ENCODE measurements at regions not wholly inside any gene's neighbourhood (a gene's known extent, or its start where the extent isn't known, plus 50 kb on each side); places are given as distances from the start of the nearest gene placed in this dataset.

GRCh38 chr16:5862103-5862840 is 764.7 kb upstream of the EEF2KMT start:
- DNase-seq, result no peak
- Histone ChIP-seq H3K36me3 (no peaks in the 10 kb centered on the region), H3K9me3 (peaks cover 0 to 21% (median 0%) of the 10 kb centered on the region in 8 donors), H3K27ac (no peak overlapping the region), H3K4me3 (no peak overlapping the region), H3K27me3 (replicated peaks in 1 of 7) (no peaks in the 10 kb centered on the region), H3K4me1 (no peaks in the 10 kb centered on the region)
- TF ChIP-seq POLR2A (IDR thresholded peaks at IDR 0.05), result no peak
- no peak for TF ChIP-seq POLR2AphosphoS5 (IDR thresholded peaks at IDR 0.05)
- no peak for TF ChIP-seq CTCF (IDR thresholded peaks at IDR 0.05 in 8 of 11, conservative IDR thresholded peaks at IDR 0.05 in 3 of 11)
- intact Hi-C loops (cut with DNase I; ENCODE audit: low total_unique reads), result no loop called here
- WGBS, 5 donors, result 52 to 66% (median 60%) methylated on average over 15 to 16 of the region's 16 CpGs

- no peaks in the 10 kb centered on the region for H3K27me3 ChIP-seq (replicated peaks in 1 of 7)
- H3K4me3 ChIP-seq, result no peak overlapping the region
- WGBS, 5 donors, result 40 to 58% (median 50%) methylated on average over 5 of the region's 5 CpGs
- intact Hi-C loops (cut with DNase I; ENCODE audit: low total_unique reads), result no loop called here
- no peaks in the 10 kb centered on the region for H3K36me3 ChIP-seq
- no peak overlapping the region for H3K27ac ChIP-seq
- H3K9me3 ChIP-seq, result peaks cover 0 to 21% (median 0%) of the 10 kb centered on the region in 8 donors
- no peaks in the 10 kb centered on the region for H3K4me1 ChIP-seq
- TF ChIP-seq POLR2A (IDR thresholded peaks at IDR 0.05), result no peak
- no peak for TF ChIP-seq POLR2AphosphoS5 (IDR thresholded peaks at IDR 0.05)
- TF ChIP-seq CTCF (IDR thresholded peaks at IDR 0.05 in 8 of 11, conservative IDR thresholded peaks at IDR 0.05 in 3 of 11), result no peak
- no peak for DNase-seq
Observed at GRCh38 chr16:5861241-5861640, 763.6 kb upstream of the EEF2KMT start.

DNA sequence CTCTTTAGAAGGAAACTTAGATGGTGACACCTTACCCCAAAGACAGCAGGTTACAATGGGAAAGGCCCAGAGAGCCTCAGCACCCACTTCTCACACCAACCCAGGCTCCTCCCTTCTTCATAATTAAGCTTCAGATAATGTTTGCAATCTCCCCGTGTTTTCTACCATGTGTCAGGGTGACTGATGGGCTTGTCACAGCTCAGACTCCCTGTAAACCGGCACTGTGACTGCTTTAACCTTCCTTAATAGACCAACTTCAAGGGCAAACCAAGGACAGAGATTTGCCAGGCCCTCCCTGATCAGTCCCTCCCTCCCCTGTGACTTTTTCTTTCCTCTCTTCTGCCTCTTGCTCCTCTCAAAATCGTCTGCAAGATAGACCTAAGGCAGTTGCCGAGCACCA is 760.6 kb upstream of the EEF2KMT start:
- TF ChIP-seq CTCF (IDR thresholded peaks at IDR 0.05 in 8 of 11, conservative IDR thresholded peaks at IDR 0.05 in 3 of 11) (no peak), POLR2A (IDR thresholded peaks at IDR 0.05) (no peak), POLR2AphosphoS5 (IDR thresholded peaks at IDR 0.05) (no peak)
- Histone ChIP-seq H3K4me3 (no peak overlapping the region), H3K27me3 (replicated peaks in 1 of 7) (no peaks in the 10 kb centered on the region), H3K36me3 (no peaks in the 10 kb centered on the region), H3K4me1 (no peaks in the 10 kb centered on the region), H3K9me3 (peaks cover 0 to 16% (median 2%) of the 10 kb centered on the region in 8 donors), H3K27ac (no peak overlapping the region)
- no peak for DNase-seq
- intact Hi-C loops (cut with DNase I; ENCODE audit: low total_unique reads), result no loop called here
- WGBS, 5 donors, result 40 to 57% (median 46%) methylated on average over 4 of the region's 4 CpGs

- H3K4me1 ChIP-seq, result no peaks in the 10 kb centered on the region
- TF ChIP-seq POLR2AphosphoS5 (IDR thresholded peaks at IDR 0.05) (no peak), CTCF (IDR thresholded peaks at IDR 0.05 in 8 of 11, conservative IDR thresholded peaks at IDR 0.05 in 3 of 11) (no peak), POLR2A (IDR thresholded peaks at IDR 0.05) (no peak)
- DNase-seq, result no peak
- WGBS, 5 donors, result 65 to 85% (median 80%) methylated on average over 5 of the region's 5 CpGs
- intact Hi-C loops (cut with DNase I; ENCODE audit: low total_unique reads), result no loop called here
- H3K27ac ChIP-seq, result no peak overlapping the region
- H3K27me3 ChIP-seq (replicated peaks in 1 of 7), result no peaks in the 10 kb centered on the region
- H3K36me3 ChIP-seq, result no peaks in the 10 kb centered on the region
- peaks cover 0 to 27% (median 2%) of the 10 kb centered on the region in 8 donors for H3K9me3 ChIP-seq
- no peak overlapping the region for H3K4me3 ChIP-seq
Observed at GRCh38 chr16:5854027-5854426, 756.4 kb upstream of the EEF2KMT start.
